ENCODE measurements at regions not wholly inside any gene's neighbourhood (a gene's known extent, or its start where the extent isn't known, plus 50 kb on each side); places are given as distances from the start of the nearest gene placed in this dataset.

DNA sequence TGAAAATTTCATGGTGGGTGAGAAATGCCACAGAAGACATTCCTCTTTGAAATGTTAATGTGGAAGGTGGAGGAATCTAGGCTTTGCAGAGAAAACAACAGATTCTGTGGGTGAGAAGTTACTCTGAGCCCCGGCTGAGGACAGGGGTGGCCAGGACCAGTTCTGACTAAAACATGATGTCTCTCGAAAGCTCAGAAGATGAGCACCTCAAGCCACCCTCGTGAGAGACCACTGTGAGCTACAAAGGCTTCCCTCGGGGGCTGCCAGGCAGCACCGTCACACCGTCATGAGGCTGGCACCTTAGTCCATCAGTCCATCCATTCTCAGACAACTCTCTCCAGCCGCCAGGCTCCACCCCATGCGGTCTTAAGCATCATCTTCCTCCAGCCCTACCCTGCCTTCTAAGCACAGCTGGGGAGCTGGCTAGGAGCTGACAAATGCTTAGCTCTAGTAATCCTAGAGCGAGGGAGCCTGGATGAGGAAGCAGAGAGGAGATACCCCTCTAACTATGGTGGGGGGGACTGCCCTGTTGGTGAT is 360.5 kb downstream of the SHANK2 start:
- TF ChIP-seq, protein P1, sequence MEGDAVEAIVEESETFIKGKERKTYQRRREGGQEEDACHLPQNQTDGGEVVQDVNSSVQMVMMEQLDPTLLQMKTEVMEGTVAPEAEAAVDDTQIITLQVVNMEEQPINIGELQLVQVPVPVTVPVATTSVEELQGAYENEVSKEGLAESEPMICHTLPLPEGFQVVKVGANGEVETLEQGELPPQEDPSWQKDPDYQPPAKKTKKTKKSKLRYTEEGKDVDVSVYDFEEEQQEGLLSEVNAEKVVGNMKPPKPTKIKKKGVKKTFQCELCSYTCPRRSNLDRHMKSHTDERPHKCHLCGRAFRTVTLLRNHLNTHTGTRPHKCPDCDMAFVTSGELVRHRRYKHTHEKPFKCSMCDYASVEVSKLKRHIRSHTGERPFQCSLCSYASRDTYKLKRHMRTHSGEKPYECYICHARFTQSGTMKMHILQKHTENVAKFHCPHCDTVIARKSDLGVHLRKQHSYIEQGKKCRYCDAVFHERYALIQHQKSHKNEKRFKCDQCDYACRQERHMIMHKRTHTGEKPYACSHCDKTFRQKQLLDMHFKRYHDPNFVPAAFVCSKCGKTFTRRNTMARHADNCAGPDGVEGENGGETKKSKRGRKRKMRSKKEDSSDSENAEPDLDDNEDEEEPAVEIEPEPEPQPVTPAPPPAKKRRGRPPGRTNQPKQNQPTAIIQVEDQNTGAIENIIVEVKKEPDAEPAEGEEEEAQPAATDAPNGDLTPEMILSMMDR (IDR thresholded peaks at IDR 0.05; ENCODE audit: insufficient read depth, low read depth, low read length, missing control alignments): no peak
- no peak for DNase-seq (ENCODE audit: low read depth)
- H3K4me3 ChIP-seq (ENCODE audit: low read length): no peak overlapping the region

DNA sequence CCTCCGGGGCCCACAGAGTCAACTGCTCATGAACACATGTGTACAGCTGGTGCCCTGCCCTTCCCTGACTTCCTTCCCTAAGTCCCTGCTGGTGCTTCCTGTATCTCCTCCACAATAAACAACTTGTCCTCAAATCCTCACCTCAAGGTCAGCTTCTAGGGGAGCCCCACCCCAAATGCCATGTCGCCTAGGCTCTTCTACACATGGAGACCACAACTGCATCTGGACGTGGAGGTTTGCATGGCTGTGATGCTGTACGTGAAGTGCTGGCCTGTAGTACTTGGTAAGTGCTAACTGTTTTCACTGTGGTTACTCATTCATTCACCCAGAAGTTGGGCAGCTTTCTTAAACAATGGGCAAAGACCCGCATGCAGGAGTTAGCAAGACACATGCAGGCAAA is 359.5 kb downstream of the SHANK2 start:
- TF ChIP-seq, protein P1 (IDR thresholded peaks at IDR 0.05; ENCODE audit: insufficient read depth, low read depth, low read length, missing control alignments): no peak
- no peak overlapping the region for H3K4me3 ChIP-seq (ENCODE audit: low read length)

DNA sequence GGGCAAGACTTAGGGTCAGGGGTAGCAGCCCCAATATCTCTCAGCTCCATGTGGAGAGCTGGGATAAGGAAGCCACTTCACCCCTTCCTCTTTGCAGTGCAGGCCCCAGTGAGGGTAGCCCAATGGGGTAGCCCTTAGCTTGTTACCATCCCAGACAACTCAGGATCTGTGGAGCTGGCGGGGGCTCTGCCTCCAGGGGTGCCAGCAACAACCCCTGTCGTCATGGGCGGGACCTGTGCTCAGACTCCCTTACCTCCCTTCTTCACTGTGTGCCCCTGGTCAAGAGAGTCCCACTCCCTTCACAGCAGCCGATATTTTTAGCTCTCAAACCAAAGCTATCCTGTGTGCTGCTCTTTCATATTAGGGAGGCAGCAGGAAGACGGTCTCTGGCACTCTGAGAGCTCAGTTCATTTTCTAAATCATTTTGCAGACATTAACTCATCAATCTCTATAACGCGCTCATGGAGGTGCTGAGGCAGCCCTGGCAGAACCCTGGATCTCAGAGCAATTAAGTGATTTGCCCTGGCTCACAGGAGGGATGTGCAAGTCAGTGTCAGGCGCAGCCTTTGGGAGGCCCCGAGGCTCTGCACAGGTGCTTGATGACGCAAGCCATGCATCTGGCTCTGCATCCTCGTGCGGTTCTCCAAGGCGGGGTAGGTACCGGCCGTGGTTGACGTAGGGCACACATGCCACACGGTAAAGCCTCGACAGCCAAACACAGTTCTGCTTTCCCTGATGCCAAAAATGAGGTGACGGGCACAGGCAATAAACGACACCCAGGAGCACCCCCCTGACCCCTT is 357.6 kb downstream of the SHANK2 start:
- no peak for DNase-seq (ENCODE audit: low read depth)
- TF ChIP-seq, protein P1 (IDR thresholded peaks at IDR 0.05; ENCODE audit: insufficient read depth, low read depth, low read length, missing control alignments): no peak
- H3K4me3 ChIP-seq (ENCODE audit: low read length): no peak overlapping the region

More for the DNA sequence above, 359.5 kb downstream of the SHANK2 start:
- no peak for DNase-seq (ENCODE audit: low read depth)

DNA sequence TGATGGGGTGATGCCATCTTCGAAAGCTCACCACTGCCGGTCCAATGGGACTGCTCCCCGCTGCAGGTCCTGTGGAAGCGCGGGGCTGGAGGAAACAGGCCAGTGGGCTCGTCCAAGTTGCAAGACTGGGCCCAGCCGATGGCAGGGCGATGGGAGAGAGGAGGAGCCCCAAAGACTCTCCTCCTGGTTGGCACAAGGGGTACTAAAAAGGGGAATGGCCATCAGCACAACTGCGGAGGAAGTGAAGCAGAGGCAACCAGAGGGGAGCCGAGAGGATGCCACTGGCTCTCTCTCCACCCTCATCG is 357.1 kb downstream of the SHANK2 start:
- TF ChIP-seq, protein P1 (IDR thresholded peaks at IDR 0.05; ENCODE audit: insufficient read depth, low read depth, low read length, missing control alignments): no peak
- H3K4me3 ChIP-seq (ENCODE audit: low read length): no peak overlapping the region
- no peak for DNase-seq (ENCODE audit: low read depth)

DNA sequence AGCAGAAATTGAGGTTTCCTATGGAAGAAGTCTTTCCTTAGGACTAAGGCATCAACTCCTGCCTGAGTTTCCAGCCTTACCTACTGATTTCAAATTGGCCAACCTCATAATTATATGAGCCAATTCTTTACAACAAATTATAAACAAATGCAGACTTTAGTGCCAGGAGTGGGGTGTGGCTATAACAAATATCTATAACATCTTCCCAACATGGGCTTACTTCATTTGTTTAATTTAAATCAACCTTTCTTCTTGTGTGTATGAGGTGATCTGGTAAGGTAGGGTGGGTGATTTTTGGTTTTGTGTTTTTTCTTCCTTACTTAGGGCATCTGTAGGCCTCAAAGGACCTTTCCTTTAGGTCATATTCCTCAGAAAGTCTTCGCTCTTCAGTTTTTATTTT is 354.9 kb downstream of the SHANK2 start:
- TF ChIP-seq, protein P1 (IDR thresholded peaks at IDR 0.05; ENCODE audit: insufficient read depth, low read depth, low read length, missing control alignments): no peak
- H3K4me3 ChIP-seq (ENCODE audit: low read length): no peak overlapping the region
- DNase-seq (ENCODE audit: low read depth): no peak

DNA sequence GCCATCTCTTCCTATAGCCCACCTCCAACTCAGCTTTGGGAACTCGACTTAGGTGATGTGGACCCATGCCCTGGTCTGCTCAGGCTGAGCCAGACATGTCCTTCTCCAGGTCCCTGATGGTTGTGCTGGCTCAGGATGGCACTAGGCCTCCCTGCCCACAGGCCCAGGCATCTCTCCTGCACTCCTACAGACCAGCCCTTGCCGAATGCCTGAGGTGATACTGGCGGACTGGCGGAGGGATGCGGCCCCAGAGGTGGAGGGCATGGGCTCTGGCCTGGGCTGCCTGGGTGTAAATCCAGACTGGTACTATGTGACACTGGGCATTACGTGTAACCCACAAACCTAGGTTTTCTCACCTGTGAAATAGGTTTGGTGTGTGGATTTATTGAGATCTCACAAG is 352.8 kb downstream of the SHANK2 start:
- no peak for DNase-seq (ENCODE audit: low read depth)
- H3K4me3 ChIP-seq (ENCODE audit: low read length): no peak overlapping the region
- TF ChIP-seq, protein P1 (IDR thresholded peaks at IDR 0.05; ENCODE audit: insufficient read depth, low read depth, low read length, missing control alignments): no peak

DNA sequence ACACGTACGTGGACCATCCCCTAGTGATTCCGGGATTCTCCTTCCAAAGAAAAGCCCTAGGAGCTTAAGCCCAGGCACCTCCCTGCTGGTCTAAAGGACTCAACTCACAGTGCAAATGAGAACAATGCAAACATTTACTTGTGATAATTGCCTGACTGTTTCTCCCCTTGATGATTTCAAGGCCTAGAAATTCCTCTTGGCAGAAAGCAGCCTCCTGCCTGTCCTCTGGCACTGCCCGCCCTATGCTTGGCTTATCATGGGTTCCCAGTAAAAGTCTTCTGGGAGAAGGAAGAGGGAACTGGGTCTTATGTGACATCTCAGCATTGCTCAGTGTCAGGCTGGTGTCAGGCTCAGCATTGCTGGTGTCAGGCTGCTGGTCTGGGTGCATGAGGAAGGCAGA is 351.8 kb downstream of the SHANK2 start:
- DNase-seq (ENCODE audit: low read depth): no peak
- TF ChIP-seq, protein P1 (IDR thresholded peaks at IDR 0.05; ENCODE audit: insufficient read depth, low read depth, low read length, missing control alignments): no peak
- H3K4me3 ChIP-seq (ENCODE audit: low read length): no peak overlapping the region

Measured in epithelial cell of esophagus (primary cell).